CD4-positive, alpha-beta memory T cell (primary cell): ENCODE measurements at regions not wholly inside any gene's neighbourhood (a gene's known extent, or its start where the extent isn't known, plus 50 kb on each side); places are given as distances from the start of the nearest gene placed in this dataset.

Experiments used
- CTCF ChIA-PET: fragments of 350-600 bp; sonication (Branson Sonifier 250); formaldehyde crosslinking; loops from one replicate; lab custom pipeline; 2021; ENCODE audit warnings: inconsistent platforms; ENCODE audit not compliant: partially characterized antibody; lab: Charles Lee
- POLR2A ChIA-PET: fragments of 350-600 bp; sonication (Branson Sonifier 250); formaldehyde crosslinking; loops from one replicate; lab custom pipeline; 2021; ENCODE audit not compliant: partially characterized antibody; lab: Charles Lee
- DNase-seq, 5 donors: peaks; one replicate each; pipeline versions ENCODE4 v3.0.0 to v3.0.0-alpha.2; 2020 to 2022; ENCODE audit warnings: mixed read lengths in 1 of 5
- H3K27ac ChIP-seq: one replicate; pipeline ENCODE4 v1.7.0; 2013; ENCODE audit warnings: low read depth, low read length
- H3K27me3 ChIP-seq: 2 replicates; pipeline ENCODE4 v1.7.0; 2013; ENCODE audit warnings: mild to moderate bottlenecking, low read length, moderate library complexity; ENCODE audit not compliant: insufficient read depth
- H3K36me3 ChIP-seq: 2 replicates; pipeline ENCODE4 v1.7.0; 2013; ENCODE audit warnings: mild to moderate bottlenecking, low read length, moderate library complexity; ENCODE audit not compliant: insufficient read depth
- H3K4me1 ChIP-seq: 2 replicates; pipeline ENCODE4 v1.7.0; 2013; ENCODE audit warnings: mild to moderate bottlenecking, low read length, moderate library complexity; ENCODE audit not compliant: insufficient read depth
- H3K4me3 ChIP-seq, 2 donors: one replicate each; pipeline ENCODE4 v1.7.0; 2013; ENCODE audit warnings: low read length in 2 of 2, mild to moderate bottlenecking in 1 of 2
- H3K9me3 ChIP-seq, 2 donors: one replicate each; pipeline ENCODE4 v1.7.0; 2013; ENCODE audit warnings: low read length in 2 of 2, control low read depth in 1 of 2; ENCODE audit not compliant: control insufficient read depth in 1 of 2
- H3K27ac Mint-ChIP-seq, 7 donors: one replicate each; pipeline ENCODE4 v1.8.0; 2020 to 2021; ENCODE audit warnings: mixed read lengths in 7 of 7, mild to moderate bottlenecking in 6 of 7, inconsistent platforms in 3 of 7, moderate library complexity in 3 of 7
- H3K27me3 Mint-ChIP-seq, 2 donors: one replicate each; pipeline ENCODE4 v1.8.0; 2020 to 2021; ENCODE audit warnings: mixed read lengths in 2 of 2
- H3K36me3 Mint-ChIP-seq, 2 donors: one replicate each; pipeline ENCODE4 v1.8.0; 2020 to 2021; ENCODE audit warnings: mixed read lengths in 2 of 2, inconsistent platforms in 1 of 2, mild to moderate bottlenecking in 1 of 2
- H3K4me1 Mint-ChIP-seq, 4 donors: one replicate each; pipeline ENCODE4 v1.8.0; 2020 to 2021; ENCODE audit warnings: mixed read lengths in 4 of 4, mild to moderate bottlenecking in 1 of 4
- H3K4me3 Mint-ChIP-seq, 8 donors: one replicate each; pipeline ENCODE4 v1.8.0; 2020 to 2021; ENCODE audit warnings: mixed read lengths in 8 of 8, mild to moderate bottlenecking in 7 of 8, moderate library complexity in 6 of 8, inconsistent platforms in 3 of 8
- H3K9me3 Mint-ChIP-seq, 8 donors: one replicate each; pipeline ENCODE4 v1.8.0; 2020 to 2021; ENCODE audit warnings: mixed read lengths in 8 of 8, mild to moderate bottlenecking in 5 of 8, inconsistent platforms in 3 of 8, moderate library complexity in 1 of 8
- intact Hi-C: fragments of 100-400 bp; cut with micrococcal nuclease; formaldehyde crosslinking; loops from one replicate; pipeline ENCODE4 v1.15.1; 2023

- Mint-ChIP-seq H3K27ac (peak overlapping the region in 2 of 7 donors; percentile 32 to 53), H3K36me3 (no peaks in the 10 kb centered on the region)
Observed at GRCh38 chr2:236973343-236973980, 112.2 kb upstream of the COPS8 start.

GRCh38 chr2:236974148-236974547 lies 111.5 kb upstream of the COPS8 start:
- Histone ChIP-seq H3K9me3 (no peaks in the 10 kb centered on the region), H3K4me3 (no peak overlapping the region), H3K36me3 (no peaks in the 10 kb centered on the region), H3K27me3 (no peaks in the 10 kb centered on the region), H3K27ac (no peak overlapping the region), H3K4me1 (peaks cover 20% of the 10 kb centered on the region)
- POLR2A ChIA-PET: no interaction called here
- Mint-ChIP-seq H3K4me3 (no peak overlapping the region), H3K36me3 (no peaks in the 10 kb centered on the region), H3K4me1 (peaks cover 13 to 28% (median 16%) of the 10 kb centered on the region in 4 donors), H3K9me3 (no peaks in the 10 kb centered on the region), H3K27ac (peak overlapping the region in 1 of 7 donors; percentile 48), H3K27me3 (peaks cover 2 to 4% of the 10 kb centered on the region in 2 donors)
- CTCF ChIA-PET: no interaction called here
- no peak for DNase-seq
- intact Hi-C loops: no loop called here

More at GRCh38 chr2:236973343-236973980, 112.2 kb upstream of the COPS8 start:
- intact Hi-C loops: no loop called here
- Mint-ChIP-seq H3K4me3 (no peak overlapping the region), H3K4me1 (peaks cover 20 to 35% (median 22%) of the 10 kb centered on the region in 4 donors), H3K9me3 (no peaks in the 10 kb centered on the region), H3K27me3 (peaks cover 2 to 4% of the 10 kb centered on the region in 2 donors)
- Histone ChIP-seq H3K27ac (no peak overlapping the region), H3K9me3 (no peaks in the 10 kb centered on the region), H3K4me3 (no peak overlapping the region), H3K4me1 (peaks cover 27% of the 10 kb centered on the region), H3K27me3 (no peaks in the 10 kb centered on the region), H3K36me3 (no peaks in the 10 kb centered on the region)
- POLR2A ChIA-PET: no interaction called here
- CTCF ChIA-PET: interaction anchor here (1.4 kb wide), 1 partner anchor 10 kb away, joined by 3 read pairs; no protein-coding TSS in a partner anchor
- no peak for DNase-seq

- intact Hi-C loops: no loop called here
- ChIA-PET POLR2A (no interaction called here), CTCF (no interaction called here)
- H3K9me3 ChIP-seq: no peaks in the 10 kb centered on the region
- H3K27ac ChIP-seq: no peak overlapping the region
- no peak for DNase-seq
- Mint-ChIP-seq H3K9me3 (no peaks in the 10 kb centered on the region), H3K27me3 (peaks cover 2 to 4% of the 10 kb centered on the region in 2 donors), H3K4me1 (peaks cover 7 to 22% (median 10%) of the 10 kb centered on the region in 4 donors), H3K27ac (no peak overlapping the region), H3K36me3 (no peaks in the 10 kb centered on the region), H3K4me3 (no peak overlapping the region)
- no peak overlapping the region for H3K4me3 ChIP-seq
- no peaks in the 10 kb centered on the region for H3K27me3 ChIP-seq
- no peaks in the 10 kb centered on the region for H3K36me3 ChIP-seq
- H3K4me1 ChIP-seq: peaks cover 14% of the 10 kb centered on the region
Observed at GRCh38 chr2:236974752-236975151, 110.9 kb upstream of the COPS8 start.

GRCh38 chr2:236975766-236976165 lies 109.9 kb upstream of the COPS8 start:
- DNase-seq: no peak
- Histone ChIP-seq H3K4me1 (peaks cover 4% of the 10 kb centered on the region), H3K36me3 (no peaks in the 10 kb centered on the region), H3K27ac (no peak overlapping the region), H3K27me3 (no peaks in the 10 kb centered on the region), H3K9me3 (no peaks in the 10 kb centered on the region), H3K4me3 (no peak overlapping the region)
- ChIA-PET CTCF (interaction anchor here (0.7 kb wide), 1 partner anchor 19 kb away, joined by 3 read pairs; no protein-coding TSS in a partner anchor), POLR2A (no interaction called here)
- Mint-ChIP-seq H3K9me3 (no peaks in the 10 kb centered on the region), H3K4me1 (peaks cover 0 to 12% (median 3%) of the 10 kb centered on the region in 4 donors), H3K27me3 (peaks cover 2% of the 10 kb centered on the region in 2 donors), H3K4me3 (no peak overlapping the region), H3K27ac (no peak overlapping the region), H3K36me3 (no peaks in the 10 kb centered on the region)
- intact Hi-C loops: no loop called here

GRCh38 chr2:236976266-236977062 lies 109.2 kb upstream of the COPS8 start:
- Histone ChIP-seq H3K4me3 (no peak overlapping the region), H3K36me3 (no peaks in the 10 kb centered on the region), H3K27ac (no peak overlapping the region), H3K4me1 (no peaks in the 10 kb centered on the region), H3K27me3 (no peaks in the 10 kb centered on the region), H3K9me3 (no peaks in the 10 kb centered on the region)
- H3K36me3 Mint-ChIP-seq: no peaks in the 10 kb centered on the region
- peaks cover 0 to 5% (median 1%) of the 10 kb centered on the region in 4 donors for H3K4me1 Mint-ChIP-seq
- intact Hi-C loops: no loop called here
- ChIA-PET CTCF (interaction anchor here (0.7 kb wide), 1 partner anchor 19 kb away, joined by 3 read pairs; no protein-coding TSS in a partner anchor), POLR2A (no interaction called here)
- H3K27ac Mint-ChIP-seq: no peak overlapping the region
- H3K27me3 Mint-ChIP-seq: peaks cover 2% of the 10 kb centered on the region in 2 donors
- no peak for DNase-seq
- no peak overlapping the region for H3K4me3 Mint-ChIP-seq
- H3K9me3 Mint-ChIP-seq: no peaks in the 10 kb centered on the region

- H3K36me3 Mint-ChIP-seq: no peaks in the 10 kb centered on the region
- H3K4me3 Mint-ChIP-seq: no peak overlapping the region
- no peaks in the 10 kb centered on the region for H3K9me3 ChIP-seq
- H3K27me3 ChIP-seq: no peaks in the 10 kb centered on the region
- peaks cover 0 to 6% (median 0%) of the 10 kb centered on the region in 8 donors for H3K9me3 Mint-ChIP-seq
- no peak overlapping the region for H3K27ac Mint-ChIP-seq
- no peaks in the 10 kb centered on the region for H3K4me1 ChIP-seq
- H3K27ac ChIP-seq: no peak overlapping the region
- ChIA-PET CTCF (no interaction called here), POLR2A (no interaction called here)
- intact Hi-C loops: no loop called here
- DNase-seq: no peak
- peaks cover 2% of the 10 kb centered on the region in 2 donors for H3K27me3 Mint-ChIP-seq
- no peak overlapping the region for H3K4me3 ChIP-seq
- H3K36me3 ChIP-seq: no peaks in the 10 kb centered on the region
- peaks cover 0 to 5% (median 1%) of the 10 kb centered on the region in 4 donors for H3K4me1 Mint-ChIP-seq
Observed at GRCh38 chr2:236977063-236977851, 108.4 kb upstream of the COPS8 start.
